RWPE2 (cell line): ENCODE measurements at regions not wholly inside any gene's neighbourhood (a gene's known extent, or its start where the extent isn't known, plus 50 kb on each side); places are given as distances from the start of the nearest gene placed in this dataset.

Source experiments
- ATAC-seq: fragments of 200-7000 bp; cut with Tn5 transposase; 3 replicates; pipeline ENCODE4 v1.9.1; 2021; ENCODE audit warnings: low read depth
- DNase-seq: peaks from one replicate; pipeline ENCODE4 v3.0.0-alpha.2; 2020; ENCODE audit warnings: low spot score
- H3K27ac ChIP-seq: fragments of 450-650 bp; 2 replicates; pipeline ENCODE4 v1.5.1; 2017; ENCODE audit warnings: mild to moderate bottlenecking; ENCODE audit not compliant: poor library complexity, severe bottlenecking
- H3K27me3 ChIP-seq: fragments of 250-450 bp; sonication (Bioruptor Pico); 2 replicates; pipeline ENCODE4 v1.5.1; 2021; ENCODE audit warnings: mild to moderate bottlenecking, moderate library complexity; ENCODE audit not compliant: insufficient read depth, poor library complexity, severe bottlenecking
- H3K36me3 ChIP-seq: fragments of 250-450 bp; sonication (Bioruptor Pico); 2 replicates; pipeline ENCODE4 v1.5.1; 2020; ENCODE audit warnings: low read depth, mild to moderate bottlenecking, moderate library complexity
- H3K4me1 ChIP-seq: fragments of 250-450 bp; sonication (Bioruptor Pico); 2 replicates; pipeline ENCODE4 v1.5.1; 2021; ENCODE audit warnings: mild to moderate bottlenecking, moderate library complexity; ENCODE audit not compliant: insufficient read depth, poor library complexity, severe bottlenecking
- H3K4me3 ChIP-seq: fragments of 250-450 bp; sonication (Bioruptor Pico); 2 replicates; pipeline ENCODE4 v1.5.1; 2021; ENCODE audit warnings: mild to moderate bottlenecking, moderate library complexity; ENCODE audit not compliant: severe bottlenecking
- H3K9me3 ChIP-seq: fragments of 250-450 bp; sonication (Bioruptor Pico); 2 replicates; pipeline ENCODE4 v1.5.1; 2021; ENCODE audit warnings: mild to moderate bottlenecking, moderate library complexity; ENCODE audit not compliant: severe bottlenecking
- CTCF ChIP-seq: fragments of 450-650 bp; IDR thresholded peaks from one replicate; pipeline ENCODE4 v1.5.1; 2017; ENCODE audit warnings: mild to moderate bottlenecking, moderate library complexity; ENCODE audit not compliant: poor library complexity, severe bottlenecking

GRCh38 chr16:50932348-50932935 lies 190.6 kb downstream of the CYLD start:
- H3K36me3 ChIP-seq = no peaks in the 10 kb centered on the region
- no peaks in the 10 kb centered on the region for H3K4me1 ChIP-seq
- H3K4me3 ChIP-seq = no peak overlapping the region
- no peak overlapping the region for H3K27ac ChIP-seq
- H3K27me3 ChIP-seq = no peaks in the 10 kb centered on the region
- no peaks in the 10 kb centered on the region for H3K9me3 ChIP-seq
- ATAC-seq = no peak
- TF ChIP-seq CTCF = no peak
- DNase-seq = no peak

- no peak overlapping the region for H3K4me3 ChIP-seq
- TF ChIP-seq CTCF = no peak
- H3K4me1 ChIP-seq = peaks cover 31% of the 10 kb centered on the region
- H3K27ac ChIP-seq = no peak overlapping the region
- DNase-seq = no peak
- no peaks in the 10 kb centered on the region for H3K9me3 ChIP-seq
- H3K27me3 ChIP-seq = no peaks in the 10 kb centered on the region
- peak; percentile 43 for ATAC-seq
- no peaks in the 10 kb centered on the region for H3K36me3 ChIP-seq
These were observed 186.2 kb downstream of the CYLD start for GRCh38 chr16:50928065-50928464.

GRCh38 chr16:50925758-50926357 lies 184.0 kb downstream of the CYLD start:
- H3K27me3 ChIP-seq = no peaks in the 10 kb centered on the region
- DNase-seq (no peak), ATAC-seq (peak; percentile 91)
- H3K4me1 ChIP-seq = peaks cover 31% of the 10 kb centered on the region
- H3K9me3 ChIP-seq = no peaks in the 10 kb centered on the region
- H3K36me3 ChIP-seq = no peaks in the 10 kb centered on the region
- no peak overlapping the region for H3K4me3 ChIP-seq
- peak overlapping the region; percentile 28 for H3K27ac ChIP-seq
- TF ChIP-seq CTCF = no peak

GRCh38 chr16:50924759-50925545 lies 183.1 kb downstream of the CYLD start:
- Histone ChIP-seq H3K9me3 (no peaks in the 10 kb centered on the region), H3K27me3 (no peaks in the 10 kb centered on the region), H3K36me3 (no peaks in the 10 kb centered on the region), H3K4me3 (no peak overlapping the region), H3K4me1 (peaks cover 31% of the 10 kb centered on the region), H3K27ac (no peak overlapping the region)
- ATAC-seq (peak; percentile 34; the same call in 1 of the 3 replicates), DNase-seq (no peak)
- TF ChIP-seq CTCF = no peak
